ENCODE measurements at regions not wholly inside any gene's neighbourhood (a gene's known extent, or its start where the extent isn't known, plus 50 kb on each side); places are given as distances from the start of the nearest gene placed in this dataset.

- TF ChIP-seq ZFP30 (CRISPR knock-in tag; IDR thresholded peaks at IDR 0.05) (no peak), PPARA (CRISPR knock-in tag; IDR thresholded peaks at IDR 0.05; ENCODE audit: borderline replicate concordance) (no peak), POU6F1 (CRISPR knock-in tag; IDR thresholded peaks at IDR 0.05; ENCODE audit: borderline replicate concordance, low read depth) (no peak), ZFP3 (CRISPR knock-in tag; IDR thresholded peaks at IDR 0.05) (no peak), TOX (CRISPR knock-in tag; IDR thresholded peaks at IDR 0.05; ENCODE audit: borderline replicate concordance) (no peak), CREB5 (CRISPR knock-in tag; IDR thresholded peaks at IDR 0.05; ENCODE audit: low read depth) (no peak), ARNTL (CRISPR knock-in tag; IDR thresholded peaks at IDR 0.05; ENCODE audit: borderline replicate concordance, low read depth) (no peak), RARB (CRISPR knock-in tag; IDR thresholded peaks at IDR 0.05) (no peak), SNAI2 (CRISPR knock-in tag; IDR thresholded peaks at IDR 0.05) (no peak), ZNF70 (CRISPR knock-in tag; IDR thresholded peaks at IDR 0.05) (no peak), ESRRG (CRISPR knock-in tag; IDR thresholded peaks at IDR 0.05) (no peak), CSRNP3 (CRISPR knock-in tag; IDR thresholded peaks at IDR 0.05) (no peak), ZNF8 (CRISPR knock-in tag; IDR thresholded peaks at IDR 0.05) (no peak), PATZ1 (CRISPR knock-in tag; IDR thresholded peaks at IDR 0.05; ENCODE audit: borderline replicate concordance) (no peak), GLIS3 (CRISPR knock-in tag; IDR thresholded peaks at IDR 0.05) (no peak), TSHZ2 (CRISPR knock-in tag; IDR thresholded peaks at IDR 0.05) (no peak)
- ATAC-seq: no peak
These were observed 92.0 kb downstream of the ETS2 start for GRCh38 chr21:38897532-38898421.

GRCh38 chr21:38894899-38895298 lies 89.2 kb downstream of the ETS2 start:
- no peak for ATAC-seq
- TF ChIP-seq BACH2 (CRISPR knock-in tag; IDR thresholded peaks at IDR 0.05; ENCODE audit: borderline replicate concordance) (no peak), OSR1 (CRISPR knock-in tag; IDR thresholded peaks at IDR 0.05) (no peak), TSHZ2 (CRISPR knock-in tag; IDR thresholded peaks at IDR 0.05) (no peak), ISL1 (CRISPR knock-in tag; IDR thresholded peaks at IDR 0.05) (no peak), TCF4 (CRISPR knock-in tag; IDR thresholded peaks at IDR 0.05; ENCODE audit: borderline replicate concordance) (no peak), PPARA (CRISPR knock-in tag; IDR thresholded peaks at IDR 0.05; ENCODE audit: borderline replicate concordance) (no peak), ZNF8 (CRISPR knock-in tag; IDR thresholded peaks at IDR 0.05) (no peak), CSDC2 (CRISPR knock-in tag; IDR thresholded peaks at IDR 0.05) (no peak), ZNF565 (CRISPR knock-in tag; conservative IDR thresholded peaks at IDR 0.05; ENCODE audit: low read depth) (no peak), CREB5 (CRISPR knock-in tag; IDR thresholded peaks at IDR 0.05; ENCODE audit: low read depth) (no peak), ZC3H10 (CRISPR knock-in tag; IDR thresholded peaks at IDR 0.05) (no peak), TOX (CRISPR knock-in tag; IDR thresholded peaks at IDR 0.05; ENCODE audit: borderline replicate concordance) (no peak), ZNF70 (CRISPR knock-in tag; IDR thresholded peaks at IDR 0.05) (no peak), ARNTL (CRISPR knock-in tag; IDR thresholded peaks at IDR 0.05; ENCODE audit: borderline replicate concordance, low read depth) (no peak), ESRRG (CRISPR knock-in tag; IDR thresholded peaks at IDR 0.05) (no peak), GLIS3 (CRISPR knock-in tag; IDR thresholded peaks at IDR 0.05) (no peak), ZFP3 (CRISPR knock-in tag; IDR thresholded peaks at IDR 0.05) (no peak)
